ENCODE measurements at regions not wholly inside any gene's neighbourhood (a gene's known extent, or its start where the extent isn't known, plus 50 kb on each side); places are given as distances from the start of the nearest gene placed in this dataset.

DNA sequence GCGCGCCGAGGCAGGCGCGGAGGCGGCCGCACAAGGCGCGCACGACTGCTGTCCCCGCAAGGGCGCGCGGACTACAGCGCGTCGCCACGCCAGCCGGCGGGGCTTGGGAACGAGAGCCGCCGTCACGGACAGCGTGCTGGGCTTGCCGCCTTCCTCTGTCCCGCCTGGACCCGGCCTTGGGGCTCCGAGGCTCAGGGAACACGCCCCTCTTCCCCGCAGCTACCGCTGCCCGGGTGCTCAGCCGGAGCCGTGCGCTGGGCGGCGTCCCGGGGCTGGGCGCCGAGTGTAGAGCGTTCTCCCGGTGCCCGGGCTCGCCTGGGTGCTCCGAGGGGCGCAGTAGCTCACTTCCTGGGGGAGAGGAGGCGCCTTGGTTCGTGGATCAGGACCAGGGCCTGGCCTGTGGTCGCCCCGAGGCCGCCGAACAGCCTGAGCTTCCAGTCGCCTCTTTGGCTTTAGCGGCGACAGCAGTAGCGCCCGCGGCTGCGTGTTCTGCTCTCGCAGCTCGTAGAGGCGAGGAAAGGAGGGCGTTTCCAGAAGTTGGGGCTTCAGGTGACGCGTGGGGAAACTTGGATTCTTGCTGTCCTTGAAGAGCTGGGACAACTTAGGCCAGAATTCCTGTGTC is 226.7 kb upstream of the C2CD4B start:
- TF ChIP-seq POLR2A (IDR thresholded peaks at IDR 0.05) (no peak), POLR2AphosphoS5 (IDR thresholded peaks at IDR 0.05) (peak in 2 of 3 donors; percentile 38 to 46)
- TF ChIP-seq, protein P1, sequence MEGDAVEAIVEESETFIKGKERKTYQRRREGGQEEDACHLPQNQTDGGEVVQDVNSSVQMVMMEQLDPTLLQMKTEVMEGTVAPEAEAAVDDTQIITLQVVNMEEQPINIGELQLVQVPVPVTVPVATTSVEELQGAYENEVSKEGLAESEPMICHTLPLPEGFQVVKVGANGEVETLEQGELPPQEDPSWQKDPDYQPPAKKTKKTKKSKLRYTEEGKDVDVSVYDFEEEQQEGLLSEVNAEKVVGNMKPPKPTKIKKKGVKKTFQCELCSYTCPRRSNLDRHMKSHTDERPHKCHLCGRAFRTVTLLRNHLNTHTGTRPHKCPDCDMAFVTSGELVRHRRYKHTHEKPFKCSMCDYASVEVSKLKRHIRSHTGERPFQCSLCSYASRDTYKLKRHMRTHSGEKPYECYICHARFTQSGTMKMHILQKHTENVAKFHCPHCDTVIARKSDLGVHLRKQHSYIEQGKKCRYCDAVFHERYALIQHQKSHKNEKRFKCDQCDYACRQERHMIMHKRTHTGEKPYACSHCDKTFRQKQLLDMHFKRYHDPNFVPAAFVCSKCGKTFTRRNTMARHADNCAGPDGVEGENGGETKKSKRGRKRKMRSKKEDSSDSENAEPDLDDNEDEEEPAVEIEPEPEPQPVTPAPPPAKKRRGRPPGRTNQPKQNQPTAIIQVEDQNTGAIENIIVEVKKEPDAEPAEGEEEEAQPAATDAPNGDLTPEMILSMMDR (IDR thresholded peaks at IDR 0.05 in 8 of 11, conservative IDR thresholded peaks at IDR 0.05 in 3 of 11) = no peak
